ENCODE measurements at regions not wholly inside any gene's neighbourhood (a gene's known extent, or its start where the extent isn't known, plus 50 kb on each side); places are given as distances from the start of the nearest gene placed in this dataset.

DNA sequence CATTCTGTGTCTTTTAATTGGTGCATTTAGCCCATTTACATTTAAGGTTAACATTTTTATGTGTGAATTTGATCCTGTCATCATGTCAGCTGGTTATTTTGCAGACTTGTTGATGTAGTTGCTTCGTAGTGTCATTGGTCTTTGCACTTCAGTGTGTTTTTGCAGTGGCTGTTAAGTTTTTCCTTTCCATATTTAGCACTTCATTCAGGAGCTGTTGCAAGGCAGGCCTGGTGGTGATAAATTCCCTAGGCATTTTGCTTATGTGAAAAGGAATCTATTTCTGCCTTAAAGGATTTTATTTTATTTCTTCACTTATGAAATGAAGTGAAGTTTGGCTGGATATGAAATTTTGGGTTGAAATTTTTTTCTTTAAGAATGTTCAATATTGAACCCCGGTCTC, 70.2 kb upstream of the CD96 start:
- no peak overlapping the region for H3K9ac ChIP-seq (replicated peaks in 1 of 4; ENCODE audit: extremely low read depth in 1 of 4, low read depth in 3 of 4, low read length in 3 of 4)
- H2AFZ ChIP-seq (ENCODE audit: low read length): no peak overlapping the region
- no peak overlapping the region for H3K27ac ChIP-seq (ENCODE audit: low read depth, low read length)
- H3K23ac ChIP-seq (ENCODE audit: insufficient read length): no peak overlapping the region
- H2BK20ac ChIP-seq (ENCODE audit: low read length): no peak overlapping the region
- no peak overlapping the region for H3K56ac ChIP-seq (replicated peaks; ENCODE audit: insufficient read length, low read depth, low read length)
- H3K18ac ChIP-seq (ENCODE audit: extremely low read depth, low read length): no peak overlapping the region
- H3K14ac ChIP-seq (ENCODE audit: insufficient read length): no peak overlapping the region
- ChIA-PET POLR2A (ENCODE audit: partially characterized antibody) (no interaction called here), CTCF (ENCODE audit: partially characterized antibody) (interaction anchor here (0.8 kb wide), 1 partner anchor 9 kb away, joined by 3 read pairs; no protein-coding TSS in a partner anchor)
- no peaks in the 10 kb centered on the region for H3K36me3 ChIP-seq (ENCODE audit: control insufficient read depth in 2 of 4, insufficient read depth in 4 of 4, low read length in 3 of 4)
- H3K79me1 ChIP-seq (ENCODE audit: low read depth, low read length): no peaks in the 10 kb centered on the region
- no peak overlapping the region for H4K91ac ChIP-seq (replicated peaks; ENCODE audit: insufficient read length, low read length)
- H3K4ac ChIP-seq (replicated peaks; ENCODE audit: insufficient read length, low read depth, low read length): no peak overlapping the region
- no peak for TF ChIP-seq TEAD4 (IDR thresholded peaks at IDR 0.05; ENCODE audit: low read depth, low read length)
- no peak for FAIRE-seq
- peaks cover 0 to 7% (median 2%) of the 10 kb centered on the region in 4 experiments; a peak in 2 of 7 replicates for H3K4me1 ChIP-seq (replicated peaks in 1 of 4; ENCODE audit: control insufficient read depth in 3 of 4, insufficient read depth in 4 of 4, low read length in 3 of 4)
- no peaks in the 10 kb centered on the region for H3K27me3 ChIP-seq (replicated peaks in 1 of 4; ENCODE audit: control insufficient read depth in 3 of 4, extremely low read depth in 1 of 4, insufficient read depth in 3 of 4, low read length in 3 of 4)
- H3K4me3 ChIP-seq (ENCODE audit: extremely low read depth in 1 of 4, insufficient read depth in 2 of 4, low read depth in 3 of 4, low read length in 4 of 4): no peak overlapping the region
- no peak for DNase-seq (ENCODE audit: low read depth in 1 of 2, low spot score in 2 of 2)
- WGBS, 2 experiments (ENCODE audit: extremely low coverage in 1 of 2, insufficient coverage in 1 of 2, insufficient read length in 1 of 2, insufficient replicate concordance in 2 of 2, low coverage in 1 of 2, low lambda C conversion rate in 2 of 2, missing lambda C conversion rate in 1 of 2): 62% methylated on average over 2 of the region's 2 CpGs; no CpG with 5 or more reads in 1 of the 2 experiments
- H4K20me1 ChIP-seq (replicated peaks in 1 of 2; ENCODE audit: control insufficient read depth in 1 of 2, insufficient read depth in 2 of 2, low read length in 2 of 2): no peaks in the 10 kb centered on the region
- no peak overlapping the region for H2BK5ac ChIP-seq (ENCODE audit: low read depth, low read length)
- H3K79me2 ChIP-seq (ENCODE audit: control insufficient read depth in 1 of 2, insufficient read depth in 2 of 2, low read length in 2 of 2): no peaks in the 10 kb centered on the region
- H2AK5ac ChIP-seq (ENCODE audit: low read depth, low read length): no peak overlapping the region
- H3K9me3 ChIP-seq (ENCODE audit: insufficient read depth in 2 of 2, low read depth in 1 of 2, low read length in 1 of 2): no peaks in the 10 kb centered on the region
- no peaks in the 10 kb centered on the region for H3K23me2 ChIP-seq (ENCODE audit: low read depth, low read length)
- no peak overlapping the region for H2BK15ac ChIP-seq (ENCODE audit: low read length)
- no peak overlapping the region for H3K4me2 ChIP-seq (ENCODE audit: insufficient read depth in 1 of 2, low read depth in 2 of 2, low read length in 2 of 2)
- H2BK120ac ChIP-seq (replicated peaks; ENCODE audit: low read depth, low read length): no peak overlapping the region
- no peak overlapping the region for H4K5ac ChIP-seq (ENCODE audit: insufficient read length, low read depth, low read length)
- H2BK12ac ChIP-seq (ENCODE audit: low read depth, low read length): no peak overlapping the region
- H4K8ac ChIP-seq (ENCODE audit: extremely low read depth, insufficient read depth, low read length): no peak overlapping the region

All from H1 (cell line).